HG02852 (cell line): ENCODE measurements at regions not wholly inside any gene's neighbourhood (a gene's known extent, or its start where the extent isn't known, plus 50 kb on each side); places are given as distances from the start of the nearest gene placed in this dataset.

Experiments
- ATAC-seq: cut with Tn5 transposase; IDR thresholded peaks from one replicate; pipeline ENCODE4 v1.9.1; 2021; ENCODE audit warnings: mild to moderate bottlenecking, moderate library complexity; ENCODE audit not compliant: unreplicated experiment

GRCh38 chr6:132868057-132868456 is 53.7 kb downstream of the RPS12 start:
- ATAC-seq = no peak

GRCh38 chr6:132872923-132873322 is 58.6 kb downstream of the RPS12 start:
- peak; percentile 100 for ATAC-seq

DNA sequence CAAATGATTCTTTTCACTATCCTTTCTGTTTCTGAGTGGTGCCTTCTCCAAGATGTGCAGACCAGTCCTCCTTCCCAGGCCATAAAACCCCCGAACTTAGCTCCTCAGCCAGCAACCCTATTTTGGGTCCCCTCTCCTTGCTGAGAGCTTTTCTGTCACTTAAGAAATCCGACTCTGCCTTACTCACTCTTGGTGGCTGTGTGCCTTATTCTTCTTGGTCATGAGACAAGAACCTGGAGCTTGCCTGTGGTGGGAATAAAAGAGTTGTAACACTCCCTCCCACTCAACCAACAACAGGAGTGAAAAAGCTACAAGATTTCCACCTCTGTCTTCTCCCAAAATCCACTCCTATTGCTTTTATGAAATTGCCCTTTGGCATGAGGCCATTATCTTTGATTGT is 62.6 kb downstream of the RPS12 start:
- ATAC-seq = no peak

DNA sequence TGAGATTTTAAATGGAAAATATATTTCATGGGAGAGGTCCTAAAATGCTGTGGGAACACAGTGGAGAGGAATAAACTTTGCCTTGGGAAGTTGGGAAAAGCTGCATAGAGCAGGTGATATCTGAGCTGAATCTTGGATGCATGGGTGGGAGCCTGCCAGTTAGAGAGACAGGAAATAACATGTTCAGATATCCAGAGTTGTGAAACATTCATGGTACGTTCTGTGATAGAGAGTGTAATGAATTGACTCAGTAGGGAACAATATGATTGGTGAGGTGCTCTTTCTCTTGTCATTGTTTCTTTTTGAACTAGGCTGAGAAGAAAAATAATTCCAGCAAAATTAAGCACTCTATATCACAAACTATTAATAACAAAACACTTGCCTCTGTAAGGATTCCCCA is 72.8 kb downstream of the RPS12 start:
- peak; percentile 60 for ATAC-seq

DNA sequence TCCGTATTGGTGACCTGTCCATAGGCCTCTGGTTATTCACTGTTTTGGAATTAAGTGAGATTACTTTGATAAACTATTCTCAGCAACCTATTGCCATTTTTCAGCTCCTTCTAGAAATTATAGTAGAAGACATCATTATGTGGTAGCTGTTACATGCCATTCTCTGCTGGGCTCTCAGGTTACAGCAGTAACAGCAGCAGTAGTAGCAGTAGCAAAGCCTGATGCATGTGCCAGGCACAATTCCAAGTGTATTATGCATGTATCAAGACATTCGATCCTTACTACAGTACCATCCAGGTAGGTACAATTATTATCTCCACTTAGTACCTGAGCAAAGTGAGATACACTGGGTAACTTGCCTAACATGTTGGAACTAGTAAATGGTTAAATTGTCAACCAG is 74.3 kb downstream of the RPS12 start:
- ATAC-seq = no peak

DNA sequence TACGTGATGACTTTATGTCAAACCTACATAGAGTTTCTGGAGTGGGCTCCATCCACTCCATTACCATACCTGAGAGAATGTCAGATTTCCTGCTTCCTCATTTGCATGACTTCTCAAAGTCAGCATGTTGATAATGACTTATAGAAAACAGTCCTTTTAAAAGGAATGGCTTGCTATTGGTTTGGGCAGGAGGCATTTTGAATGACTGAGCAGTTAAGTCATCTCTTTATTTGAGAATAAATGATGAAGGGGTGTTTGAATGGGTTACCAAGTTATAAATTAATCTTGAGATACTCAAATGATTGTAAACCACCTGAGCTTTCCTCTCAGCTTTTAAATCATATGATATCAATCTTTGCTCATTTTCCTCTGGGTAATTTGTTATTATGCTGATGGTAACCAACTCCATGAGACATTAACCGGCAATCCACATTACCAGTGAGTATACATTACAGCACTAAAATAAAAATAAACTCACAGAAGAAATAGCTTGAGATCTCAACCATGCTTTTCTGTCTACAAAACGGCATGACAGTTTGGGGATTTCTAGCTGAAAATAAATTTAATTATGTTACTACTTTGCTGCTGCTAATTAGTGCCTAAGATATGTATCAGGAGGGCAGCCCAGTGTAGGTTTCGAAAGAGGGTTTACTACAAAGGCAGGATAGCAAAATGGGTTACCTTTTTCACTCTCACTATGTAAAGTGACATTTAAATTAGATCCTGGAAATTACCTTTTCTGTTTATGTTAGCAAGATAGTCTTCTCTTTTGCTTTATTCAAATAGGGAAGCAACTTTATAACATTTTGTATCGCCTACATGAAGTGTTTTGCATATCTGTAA is 78.8 kb downstream of the RPS12 start:
- peak; percentile 66 for ATAC-seq

DNA sequence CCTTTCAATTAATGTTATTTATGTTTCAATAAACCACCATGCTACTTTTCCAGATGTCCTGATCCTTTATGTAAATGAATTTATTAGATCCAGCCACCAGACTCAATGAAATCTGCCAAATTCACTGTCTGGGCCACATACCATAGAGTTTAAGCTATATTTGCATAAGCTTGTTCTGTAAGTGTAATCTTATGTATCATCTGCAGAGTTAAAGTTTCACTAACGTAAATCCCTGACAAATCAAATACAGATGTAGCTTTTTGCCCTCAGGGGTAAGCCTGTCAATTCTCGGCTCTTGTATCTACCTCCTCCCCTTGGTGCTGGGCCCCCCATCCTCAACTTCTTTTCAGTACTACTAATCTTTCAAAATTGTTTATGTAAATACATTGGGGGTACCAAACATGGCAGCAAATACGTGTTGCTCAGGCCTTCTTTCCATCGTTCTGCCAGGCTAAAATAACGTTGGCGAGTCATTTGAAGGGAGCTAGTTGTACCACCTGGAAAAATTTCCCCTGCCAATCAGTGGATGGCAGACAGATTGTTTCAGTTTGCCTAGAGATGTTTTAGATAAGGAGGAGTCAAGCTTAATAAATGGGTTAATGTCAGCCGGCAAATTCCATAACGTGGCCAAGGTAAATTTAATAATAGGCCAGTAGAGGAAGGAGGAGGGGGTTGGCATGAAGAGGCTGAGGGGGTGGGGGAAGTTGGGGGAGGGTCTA is 79.6 kb downstream of the RPS12 start:
- ATAC-seq = peak; percentile 41

DNA sequence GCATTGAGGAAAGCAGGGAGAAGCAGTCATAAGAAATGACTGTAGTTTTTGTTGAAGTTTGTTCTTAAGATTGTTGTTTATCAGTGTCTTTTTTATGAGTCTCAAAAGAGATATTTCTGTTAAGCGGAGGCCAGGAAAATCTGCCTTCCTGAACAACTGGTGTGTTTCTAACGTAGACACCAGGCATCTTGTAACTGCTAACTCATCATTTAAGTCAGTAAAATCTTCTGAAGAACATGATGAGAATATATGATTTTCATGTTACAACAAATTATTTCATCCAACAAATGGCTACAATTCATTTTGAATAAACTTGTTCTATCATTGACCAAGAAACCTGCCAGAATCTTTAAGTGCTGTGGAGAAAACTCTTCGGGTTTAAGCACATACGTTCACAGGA is 84.0 kb downstream of the RPS12 start:
- no peak for ATAC-seq

- no peak for ATAC-seq
Observed at GRCh38 chr6:132900849-132901248, 86.5 kb downstream of the RPS12 start.

DNA sequence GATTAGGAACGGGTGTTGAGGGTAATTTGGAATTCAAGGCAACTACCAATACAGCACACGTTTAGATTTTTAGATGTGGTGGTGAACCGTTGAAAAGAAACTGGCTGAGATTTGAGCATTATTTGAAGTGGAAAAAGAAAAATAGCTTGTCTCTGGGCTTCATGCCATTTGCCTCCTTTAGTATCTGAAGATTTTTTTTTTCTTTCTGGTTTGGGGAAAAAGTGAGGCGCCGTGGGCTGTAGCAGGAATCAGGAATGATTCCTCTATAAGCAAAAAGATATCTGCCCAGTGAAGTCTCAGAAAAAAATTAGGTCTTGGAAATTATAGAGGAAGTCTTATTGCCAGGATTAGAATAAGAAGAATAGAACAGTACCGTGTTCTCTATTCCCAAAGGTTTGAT is 88.5 kb downstream of the RPS12 start:
- ATAC-seq = no peak

- ATAC-seq = no peak
Observed at GRCh38 chr6:132907231-132907630, 92.9 kb downstream of the RPS12 start.

DNA sequence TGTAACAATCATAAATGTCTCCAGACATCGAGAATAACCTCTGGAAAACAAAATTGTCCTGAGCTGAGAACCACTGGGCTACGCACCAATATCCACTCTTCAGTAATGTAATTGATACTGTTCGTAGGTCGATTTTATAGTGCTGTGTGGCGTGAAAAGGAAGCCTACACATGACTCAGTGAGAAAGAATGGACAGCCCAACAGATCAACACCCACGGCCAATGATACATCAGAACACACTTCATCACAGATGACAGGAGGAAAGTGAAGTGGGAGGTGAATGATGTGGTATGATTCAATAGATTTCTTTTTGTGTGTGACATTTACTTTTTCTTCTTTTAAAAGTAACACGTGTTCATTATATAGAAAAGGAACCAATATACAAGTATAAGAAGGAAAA is 93.5 kb downstream of the RPS12 start:
- ATAC-seq = no peak

- ATAC-seq = no peak
Observed at GRCh38 chr6:132909742-132910141, 95.4 kb downstream of the RPS12 start.

- no peak for ATAC-seq
Observed at GRCh38 chr6:132910759-132911158, 96.4 kb downstream of the RPS12 start.

DNA sequence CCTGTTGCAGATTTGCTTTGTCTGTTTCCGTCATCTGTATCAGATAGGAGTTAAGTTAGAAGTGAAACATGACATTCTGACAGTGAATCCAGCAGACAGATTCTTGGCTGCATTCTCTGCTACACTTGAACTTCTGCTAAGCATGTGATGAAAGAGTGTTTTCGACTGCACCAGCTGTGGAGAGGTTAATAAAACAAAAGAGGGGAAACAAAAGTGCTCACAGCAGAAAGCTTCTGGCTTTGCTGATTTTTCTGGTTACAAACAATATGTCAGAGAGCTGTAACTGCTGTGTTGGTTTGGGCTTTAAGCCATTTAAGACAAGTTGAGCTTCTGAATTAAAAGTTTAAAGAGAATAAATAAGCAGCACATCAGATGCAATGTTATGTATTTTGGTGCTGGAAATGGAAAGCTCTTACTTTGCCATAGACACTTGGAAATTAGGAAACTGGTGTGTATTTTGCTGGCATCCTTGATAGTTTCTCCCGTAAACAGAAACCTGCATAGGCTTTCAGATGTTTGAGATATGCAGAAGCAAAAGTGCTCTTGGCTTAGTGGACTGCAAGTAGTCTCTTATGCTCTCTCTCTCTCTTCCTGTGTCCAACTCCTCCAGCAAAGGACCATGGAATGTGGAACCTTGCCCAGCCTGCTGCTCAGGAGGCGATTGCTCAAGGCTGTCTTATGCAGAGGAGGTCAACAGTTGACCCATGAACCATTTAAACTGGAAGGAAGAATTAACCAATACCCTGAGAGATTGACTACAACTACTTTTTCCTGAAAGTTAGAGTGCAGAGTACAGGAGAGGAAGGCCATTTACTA is 104.9 kb downstream of the RPS12 start:
- no peak for ATAC-seq

DNA sequence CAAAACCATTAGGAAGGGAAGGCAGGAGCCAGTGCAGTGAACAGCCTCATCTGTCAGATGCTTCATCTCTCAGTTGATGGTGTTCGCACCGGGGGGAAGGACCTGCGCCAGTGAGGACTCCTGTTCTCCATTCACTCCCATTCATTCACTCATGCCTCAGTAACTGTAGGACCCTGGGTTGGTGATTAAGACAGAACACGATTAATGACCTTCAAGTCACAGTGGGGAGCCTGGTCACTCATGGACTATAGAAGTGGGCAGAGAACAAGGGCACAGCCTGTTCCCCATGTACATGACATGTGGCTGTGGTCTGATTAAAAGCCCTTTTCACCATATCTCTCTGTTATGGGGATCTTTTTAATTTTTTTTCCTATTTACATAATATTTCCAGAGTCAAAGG is 113.3 kb downstream of the RPS12 start:
- no peak for ATAC-seq

GRCh38 chr6:132929141-132929540 is 114.8 kb downstream of the RPS12 start:
- ATAC-seq = no peak

DNA sequence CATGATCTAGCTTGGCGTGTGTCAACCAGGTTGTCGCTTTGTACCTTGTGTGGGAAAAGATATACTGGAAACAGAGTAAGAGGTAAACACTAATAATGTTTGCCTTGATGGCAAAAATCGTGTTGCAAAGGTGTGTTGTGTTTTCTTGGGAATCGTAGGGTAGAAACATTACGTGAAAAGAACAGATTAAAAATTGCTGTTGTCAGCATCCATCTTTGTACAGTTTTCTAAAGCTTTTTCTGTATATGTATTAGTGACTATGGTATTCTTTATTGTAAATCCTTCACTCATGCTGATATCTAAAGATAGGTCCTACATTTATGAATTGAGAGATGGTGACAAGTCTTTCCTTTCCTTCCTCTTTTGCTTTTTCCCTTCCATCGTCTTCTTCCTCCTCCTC is 116.9 kb downstream of the RPS12 start:
- ATAC-seq = no peak

DNA sequence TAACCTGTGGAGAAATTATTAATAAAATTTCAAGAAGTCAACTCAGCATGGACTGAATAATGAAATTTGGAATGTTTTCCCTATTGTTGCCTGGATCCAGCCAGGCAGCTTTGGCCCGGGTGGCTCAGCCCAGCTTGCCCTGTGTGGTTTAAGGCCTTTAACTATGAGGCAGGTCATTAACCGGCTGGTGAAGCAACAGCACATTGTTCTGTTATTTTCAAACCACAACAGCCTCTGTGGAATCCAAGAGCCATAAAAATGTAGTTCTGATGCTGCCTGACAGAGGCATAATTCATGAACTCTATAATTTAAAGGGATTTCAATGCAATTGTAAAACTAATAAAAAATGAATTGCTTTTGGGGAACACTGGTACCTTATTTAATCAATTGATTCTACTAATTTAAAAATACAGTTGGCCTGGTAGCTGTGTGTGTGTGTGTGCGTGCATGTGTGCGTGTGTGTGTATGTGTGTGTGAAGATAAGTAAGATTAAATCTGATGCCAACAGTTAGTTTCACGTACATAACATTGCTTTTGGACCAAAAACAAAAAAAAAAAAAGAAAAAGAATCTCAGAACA is 117.7 kb downstream of the RPS12 start:
- ATAC-seq = no peak

DNA sequence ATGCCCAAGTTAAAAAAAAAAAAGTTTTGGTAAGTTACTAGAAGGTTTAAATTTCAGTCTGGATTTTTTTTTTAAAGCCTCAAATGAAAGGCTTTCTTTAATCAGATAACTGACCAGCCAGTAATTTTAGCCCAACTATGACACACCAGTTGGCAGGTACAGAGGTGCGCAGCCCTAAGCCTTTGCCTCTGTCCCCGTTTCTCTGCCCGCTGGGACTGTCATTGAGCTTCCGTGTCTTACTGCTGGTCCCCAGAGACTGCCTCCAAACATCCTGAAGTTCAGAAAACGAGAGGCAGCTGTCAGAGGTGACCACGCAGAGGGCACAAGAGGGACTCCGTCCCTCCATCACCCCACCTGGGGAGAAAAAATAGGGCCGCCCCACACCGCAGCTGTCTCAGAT is 118.2 kb downstream of the RPS12 start:
- no peak for ATAC-seq

GRCh38 chr6:132933090-132933489 is 118.7 kb downstream of the RPS12 start:
- ATAC-seq = no peak
